Fibroblast of lung (primary cell): ENCODE measurements at regions not wholly inside any gene's neighbourhood (a gene's known extent, or its start where the extent isn't known, plus 50 kb on each side); places are given as distances from the start of the nearest gene placed in this dataset.

Experiments
- CTCF ChIP-seq, 2 donors: IDR thresholded peaks in 1 of 2; conservative IDR thresholded peaks in 1 of 2; 1 replicate in 1 of 2; 2 replicates in 1 of 2; pipeline ENCODE4 v1.5.1; 2011 to 2012; ENCODE audit warnings: low read length in 2 of 2, control low read depth in 1 of 2, inconsistent platforms in 1 of 2, low read depth in 1 of 2, mild to moderate bottlenecking in 1 of 2
- EZH2 ChIP-seq: IDR thresholded peaks from 2 replicates; pipeline ENCODE4 v1.5.1; 2012; ENCODE audit warnings: low read length, control low read depth, mild to moderate bottlenecking; ENCODE audit errors: missing control alignments

GRCh38 chr14:86221755-86222154, 691.8 kb downstream of the FLRT2 start:
- TF ChIP-seq CTCF (conservative IDR thresholded peaks at IDR 0.05 in 1 of 2, IDR thresholded peaks at IDR 0.05 in 1 of 2; ENCODE audit: low read depth in 1 of 2, low read length in 2 of 2): no peak
- TF ChIP-seq EZH2: no peak
